Left kidney (tissue), 1 donor: ENCODE measurements at regions not wholly inside any gene's neighbourhood (a gene's known extent, or its start where the extent isn't known, plus 50 kb on each side); places are given as distances from the start of the nearest gene placed in this dataset.
"Not testable (repeated sequence)": the region's sequence is repeated elsewhere in the genome, so short reads cannot be mapped to it uniquely, and the experiment has no call there.

Source experiments
- DNase-seq: peaks from one replicate; pipeline ENCODE4 v3.0.0-alpha.2; 2013

- peak; percentile 31 for DNase-seq
Measured at GRCh38 chr9:30356221-30356620, 2028.2 kb upstream of the ACO1 start.

DNA sequence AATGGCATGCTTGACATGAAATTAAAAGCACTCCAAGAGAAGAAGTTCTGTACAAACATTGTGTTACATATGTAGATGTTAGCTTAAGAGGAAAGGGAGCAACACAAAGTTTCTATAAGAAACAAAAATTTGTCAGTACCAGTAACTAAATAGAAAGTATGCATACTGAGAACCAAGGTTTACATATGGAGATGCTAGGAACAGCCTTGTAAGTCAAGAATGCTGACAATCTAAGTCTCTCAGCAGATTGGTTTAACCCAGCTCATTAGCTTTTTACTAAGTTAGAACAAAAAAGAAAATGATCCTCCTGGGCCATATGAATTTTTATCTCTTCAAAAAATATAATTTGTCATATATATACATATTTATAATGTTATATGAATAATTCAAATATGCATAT is 2022.1 kb upstream of the ACO1 start:
- DNase-seq = no peak

- not testable (repeated sequence) for DNase-seq
Measured at GRCh38 chr9:30366140-30366539, 2018.3 kb upstream of the ACO1 start.

DNA sequence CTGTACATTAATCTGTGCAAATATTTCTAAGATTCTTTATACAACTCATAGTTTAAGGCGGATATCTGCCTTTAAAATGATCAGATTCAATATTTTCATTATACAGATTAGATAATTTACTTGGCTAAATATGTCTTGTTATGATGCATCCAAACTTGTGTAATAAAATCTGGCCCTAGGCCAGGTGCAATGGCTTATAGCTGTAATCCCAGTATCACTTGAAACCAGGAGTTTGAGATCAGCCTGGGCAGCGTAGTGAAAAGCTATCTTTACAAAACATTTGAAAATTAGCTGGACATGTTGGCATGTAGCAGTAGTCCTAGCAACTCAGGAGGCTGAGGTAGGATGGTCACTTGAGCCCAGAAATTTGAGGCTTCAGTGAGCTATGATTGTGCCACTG is 2002.2 kb upstream of the ACO1 start:
- no peak for DNase-seq

DNA sequence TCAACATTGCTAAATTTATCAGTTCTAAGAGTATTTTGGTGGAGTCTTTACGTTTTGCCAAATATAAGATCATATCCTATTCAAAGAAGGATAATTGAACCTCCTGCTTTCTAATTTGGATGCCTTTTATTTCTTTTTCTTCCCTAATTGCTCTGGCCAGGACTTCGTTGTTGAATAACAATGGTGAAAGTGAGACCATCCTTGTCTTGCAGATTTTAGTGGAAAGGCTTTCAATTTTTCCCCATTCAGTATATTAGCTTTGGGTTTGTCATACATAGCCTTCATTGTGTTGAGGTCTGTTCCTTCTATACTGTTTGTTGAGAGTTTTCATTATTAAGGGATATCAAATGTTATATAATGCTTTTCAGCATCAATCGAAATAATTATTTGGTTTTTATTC is 1974.2 kb upstream of the ACO1 start:
- no peak for DNase-seq

- no peak for DNase-seq
Measured at GRCh38 chr9:30411571-30411970, 1972.9 kb upstream of the ACO1 start.

DNA sequence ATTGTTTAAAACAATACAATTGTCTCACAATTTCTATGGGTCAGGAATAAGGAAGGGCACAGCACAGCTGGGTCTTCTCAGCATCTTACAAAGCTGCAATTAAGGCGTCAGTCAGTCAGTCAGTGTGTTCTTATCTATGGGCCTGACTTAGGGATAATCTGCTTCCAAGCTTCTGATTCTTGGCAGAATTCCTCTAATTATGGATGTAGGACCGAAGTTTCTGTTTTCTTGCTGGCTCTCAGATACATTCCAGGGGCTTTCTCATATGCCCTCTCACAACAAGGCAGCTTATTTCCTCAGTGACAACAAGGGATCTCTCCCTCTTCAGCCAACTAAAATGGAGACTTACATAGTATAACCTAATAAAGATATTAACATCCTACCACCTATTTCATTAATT is 1925.3 kb upstream of the ACO1 start:
- DNase-seq = no peak

DNA sequence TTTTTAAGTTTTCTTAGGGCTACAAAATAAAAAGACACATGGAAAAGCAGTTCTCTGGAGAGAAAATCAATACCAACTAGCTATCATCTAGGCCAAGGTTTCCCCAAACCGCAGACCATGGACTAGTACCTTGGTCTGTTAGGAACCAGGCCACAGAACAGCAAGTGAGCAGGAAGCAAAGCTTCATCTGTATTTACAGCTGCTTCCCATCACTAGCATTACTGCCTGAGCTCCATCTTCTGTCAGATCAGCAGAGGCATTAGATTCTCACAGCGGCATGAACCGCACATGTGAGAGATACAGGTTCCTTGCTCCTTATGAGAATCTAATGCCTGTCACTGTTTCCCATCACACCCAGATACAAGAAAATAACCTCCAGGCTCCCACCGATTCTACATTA is 1907.6 kb upstream of the ACO1 start:
- no peak for DNase-seq

GRCh38 chr9:30478684-30479083 is 1905.8 kb upstream of the ACO1 start:
- no peak for DNase-seq

DNA sequence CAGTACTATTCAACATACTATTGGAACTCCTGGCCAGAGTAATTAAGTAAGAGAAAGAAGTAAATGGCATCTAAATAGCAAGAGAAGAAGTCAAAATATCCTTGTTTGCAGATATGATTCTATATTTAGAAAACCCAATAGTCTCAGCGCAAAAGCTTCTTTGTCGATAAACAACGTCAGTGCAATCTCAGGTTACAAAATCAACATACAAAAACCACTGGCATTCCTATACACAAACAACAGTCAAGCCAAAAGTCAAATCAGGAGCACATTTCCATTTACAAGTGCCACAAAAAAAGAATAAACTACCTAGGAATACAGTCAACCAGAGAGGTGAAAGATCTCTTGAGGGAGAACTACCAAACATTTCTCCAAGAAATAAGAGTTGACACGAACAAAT is 1901.9 kb upstream of the ACO1 start:
- DNase-seq = no peak

DNA sequence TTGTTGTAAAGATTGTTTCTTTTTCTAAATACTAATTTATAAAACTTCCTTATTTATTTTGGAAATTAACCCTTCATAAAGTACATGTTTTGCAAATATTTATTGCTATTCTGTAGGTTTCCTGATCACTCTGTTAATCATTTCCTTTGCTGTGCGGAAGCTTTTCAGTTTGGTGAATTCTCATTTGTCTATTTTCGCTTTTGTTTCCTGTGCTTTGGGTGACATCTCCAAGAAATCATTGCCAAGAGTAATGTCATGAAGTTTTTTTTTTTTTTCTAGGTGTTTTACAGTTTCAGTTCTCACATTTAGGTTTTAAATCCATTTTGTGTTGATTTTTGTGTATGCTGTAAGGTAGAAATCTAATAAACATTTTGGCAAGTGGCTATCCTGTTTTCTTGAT is 1899.8 kb upstream of the ACO1 start:
- no peak for DNase-seq

- no peak for DNase-seq
Measured at GRCh38 chr9:30504502-30504905, 1879.9 kb upstream of the ACO1 start.

DNA sequence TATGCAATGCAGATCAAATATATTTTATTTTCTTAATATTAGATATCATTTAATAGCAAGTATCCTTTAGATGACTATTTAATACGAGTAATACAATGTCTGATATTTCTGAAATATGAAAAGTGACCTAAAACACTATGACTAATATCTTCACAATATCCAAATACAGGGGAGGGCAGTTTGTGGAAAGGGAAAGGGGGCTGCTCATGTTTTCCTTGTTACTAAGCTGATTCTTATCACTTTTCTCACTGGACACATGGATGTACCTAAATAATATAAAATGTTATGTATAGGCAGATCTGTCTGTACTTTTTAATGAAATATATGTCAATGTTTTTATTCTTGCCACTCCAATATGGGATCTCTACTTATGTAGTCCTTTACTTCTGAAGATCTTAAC is 1879.1 kb upstream of the ACO1 start:
- no peak for DNase-seq

DNA sequence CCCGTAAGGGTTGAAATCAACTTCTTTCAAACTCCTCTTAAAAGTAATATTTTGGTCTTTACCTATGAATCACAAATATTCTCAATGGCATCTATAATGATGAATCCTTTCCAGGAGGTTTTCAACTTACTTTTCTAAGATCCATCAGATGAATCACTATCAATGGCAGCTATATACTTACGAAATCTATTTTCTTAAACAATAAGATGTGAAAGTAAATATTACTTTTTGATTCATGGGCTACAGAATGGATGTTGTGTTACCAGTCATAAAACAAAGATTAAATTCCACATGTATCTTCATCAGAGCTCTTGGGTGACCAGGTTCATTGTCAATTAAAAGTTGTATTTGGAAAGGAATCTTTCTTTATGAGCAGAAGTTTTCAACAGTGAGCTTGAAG is 1877.7 kb upstream of the ACO1 start:
- DNase-seq = no peak

DNA sequence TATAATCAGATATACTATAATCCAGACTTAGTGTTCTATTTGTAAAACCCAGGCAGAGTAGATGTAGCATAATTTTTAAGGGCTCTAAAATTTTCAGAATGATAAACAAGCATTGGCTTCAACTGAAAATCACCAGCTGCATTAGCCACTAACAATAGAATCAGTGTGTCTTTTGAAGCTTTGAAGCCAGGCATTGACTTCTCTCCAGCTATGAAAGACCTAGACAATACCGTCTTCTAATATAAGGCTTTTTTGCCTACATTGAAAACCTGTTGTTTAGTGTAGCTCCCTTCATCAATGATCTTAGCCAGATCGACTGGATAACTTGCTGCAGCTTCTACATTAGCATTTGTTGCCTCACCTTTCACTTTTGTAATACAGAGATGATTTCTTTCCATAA is 1877.3 kb upstream of the ACO1 start:
- no peak for DNase-seq

DNA sequence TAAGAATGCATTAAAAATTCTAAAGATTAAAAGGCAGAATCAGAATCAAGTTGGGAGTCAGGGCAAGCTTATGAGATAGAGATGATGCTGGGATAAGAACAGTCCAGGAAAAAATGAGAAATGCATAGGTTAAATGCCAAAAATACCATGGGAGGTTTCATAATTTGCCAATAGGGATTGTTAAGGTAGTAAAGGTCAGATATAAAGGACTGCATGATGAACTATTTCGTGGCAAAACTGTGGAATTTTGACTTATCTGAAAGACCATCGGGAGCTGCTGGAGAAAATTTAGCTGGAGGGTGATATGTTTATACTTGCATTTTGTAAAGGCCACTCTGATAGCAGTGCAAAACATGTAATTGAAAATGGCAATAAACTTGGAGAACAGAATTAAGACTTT is 1872.8 kb upstream of the ACO1 start:
- DNase-seq = no peak

DNA sequence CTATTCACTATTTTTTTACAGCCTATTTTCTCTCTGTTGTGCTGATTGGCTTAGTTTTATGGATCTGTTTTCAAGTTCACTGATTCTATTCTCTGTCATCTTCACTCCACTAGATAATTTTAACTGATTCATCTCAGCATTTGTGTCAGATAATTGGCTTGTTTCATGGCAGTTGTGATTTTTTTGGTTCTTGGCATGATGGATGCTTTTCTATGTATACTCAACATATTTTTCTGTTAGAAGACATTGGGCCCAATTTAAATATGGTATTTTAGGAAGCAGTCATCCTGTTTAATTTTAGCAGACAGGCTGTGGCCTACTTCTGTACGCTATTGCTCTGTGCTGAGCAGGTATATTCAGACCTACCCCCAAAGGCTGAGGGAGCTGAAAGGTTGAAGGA is 1865.3 kb upstream of the ACO1 start:
- no peak for DNase-seq

- DNase-seq = no peak
Measured at GRCh38 chr9:30519756-30520155, 1864.7 kb upstream of the ACO1 start.

DNA sequence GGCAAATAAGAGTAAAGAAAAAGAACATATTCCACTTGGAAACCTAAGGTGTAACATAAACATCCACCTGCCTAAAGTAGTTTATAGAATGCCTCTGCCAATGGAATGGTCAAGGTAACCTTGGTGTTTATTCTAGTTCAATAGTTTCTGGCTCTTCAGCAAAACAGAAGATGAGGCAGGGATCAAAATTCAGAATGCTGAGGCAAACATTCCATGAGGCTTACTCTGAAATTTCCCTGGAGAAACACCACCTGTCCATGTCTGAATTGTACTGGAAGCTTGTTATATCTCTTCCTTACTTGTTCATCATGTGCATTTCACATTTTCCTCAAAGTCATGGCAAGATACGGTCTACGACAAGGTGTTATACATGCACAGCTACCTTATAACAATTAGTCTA is 1862.4 kb upstream of the ACO1 start:
- no peak for DNase-seq

GRCh38 chr9:30522486-30522885 is 1862.0 kb upstream of the ACO1 start:
- DNase-seq = no peak

GRCh38 chr9:30524311-30524710 is 1860.1 kb upstream of the ACO1 start:
- no peak for DNase-seq

DNA sequence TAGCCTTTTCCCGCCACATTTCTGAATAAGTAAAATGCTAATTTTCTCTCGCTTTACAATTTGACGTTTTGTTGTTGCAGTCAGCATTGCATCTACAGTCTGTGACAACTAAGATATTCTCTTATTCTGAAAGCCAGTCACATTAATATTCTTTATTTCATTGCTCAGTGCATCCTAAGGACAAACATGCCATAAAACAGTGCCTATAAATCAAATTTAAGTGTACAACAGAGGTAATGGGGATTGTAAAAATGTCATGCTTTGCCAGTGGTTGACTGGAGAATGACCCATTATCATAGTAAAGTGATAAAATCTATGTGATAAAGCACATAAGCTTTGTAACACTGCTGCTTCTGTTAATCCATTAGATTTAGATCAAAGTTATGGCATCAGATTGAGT is 1850.0 kb upstream of the ACO1 start:
- DNase-seq = no peak

- no peak for DNase-seq
Measured at GRCh38 chr9:30534896-30535295, 1849.5 kb upstream of the ACO1 start.

GRCh38 chr9:30536494-30536893 is 1847.9 kb upstream of the ACO1 start:
- no peak for DNase-seq

GRCh38 chr9:30539696-30540095 is 1844.7 kb upstream of the ACO1 start:
- not testable (repeated sequence) for DNase-seq
